ENCODE measurements at regions not wholly inside any gene's neighbourhood (a gene's known extent, or its start where the extent isn't known, plus 50 kb on each side); places are given as distances from the start of the nearest gene placed in this dataset.

DNA sequence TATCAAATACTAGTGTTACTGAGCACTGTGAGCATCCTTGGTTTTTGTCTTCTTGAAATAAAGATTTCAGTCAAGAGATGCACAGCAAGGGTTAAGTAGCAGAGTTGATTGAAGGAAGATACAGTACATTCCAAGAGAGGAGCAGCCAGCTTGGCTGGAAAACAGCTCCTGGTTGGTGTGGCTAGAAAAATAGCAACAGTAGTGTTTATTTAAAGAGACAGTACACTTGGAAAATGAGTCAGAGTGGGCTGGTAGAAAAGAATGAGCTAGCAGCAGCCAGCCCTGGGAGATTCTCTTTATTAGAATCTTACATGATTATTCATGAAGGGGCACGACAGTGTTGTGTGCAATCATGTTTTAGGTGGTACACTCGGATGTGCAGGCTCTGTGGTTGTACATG is 1016.4 kb upstream of the SORCS1 start:
- no peak for TF ChIP-seq RAD21 (IDR thresholded peaks at IDR 0.05; ENCODE audit: low read length)
- no peak for TF ChIP-seq RFX5 (IDR thresholded peaks at IDR 0.05; ENCODE audit: low read depth, low read length)
- no peak for TF ChIP-seq SMC3 (IDR thresholded peaks at IDR 0.05; ENCODE audit: low read depth, low read length)
- TF ChIP-seq POLR2A (IDR thresholded peaks at IDR 0.05; ENCODE audit: low read depth, low read length): no peak
- in situ Hi-C loops (cut with MboI; ENCODE audit: low sequenced_read_pairs) (no loop called here), intact Hi-C loops (cut with micrococcal nuclease) (no loop called here), dilution Hi-C loops (cut with HindIII; ENCODE audit: low sequenced_read_pairs, unreplicated experiment) (no loop called here)
- Histone ChIP-seq H3K27me3 (ENCODE audit: control insufficient read depth, insufficient read depth, low read length) (no peaks in the 10 kb centered on the region), H2BK5ac (ENCODE audit: low read depth, low read length, poor library complexity, severe bottlenecking) (no peak overlapping the region), H3K9me3 (ENCODE audit: control insufficient read depth, insufficient read depth, low read length) (peaks cover 6% of the 10 kb centered on the region; the same call in 1 of the 2 replicates), H3K4me2 (ENCODE audit: low read depth, low read length) (no peak overlapping the region), H3K4me3 (ENCODE audit: insufficient read depth, low read depth, low read length) (no peak overlapping the region), H2AK9ac (replicated peaks; ENCODE audit: low read depth, low read length, poor library complexity) (no peak overlapping the region), H3K9me1 (ENCODE audit: insufficient read depth, low read length) (no peaks in the 10 kb centered on the region), H4K20me1 (ENCODE audit: insufficient read depth, low read length) (no peaks in the 10 kb centered on the region), H3K23ac (ENCODE audit: low read depth, low read length) (no peak overlapping the region), H3K18ac (ENCODE audit: low read depth, low read length) (no peak overlapping the region), H2BK15ac (ENCODE audit: low read depth, low read length) (no peak overlapping the region), H2BK120ac (ENCODE audit: low read depth, low read length) (no peak overlapping the region), H4K91ac (ENCODE audit: insufficient read depth, low read depth, low read length) (no peak overlapping the region), H3K4ac (ENCODE audit: low read depth, low read length) (no peak overlapping the region), H3K27ac (ENCODE audit: insufficient read depth, low read length) (no peak overlapping the region), H3K14ac (replicated peaks; ENCODE audit: low read depth, low read length) (no peak overlapping the region), H3K56ac (ENCODE audit: extremely low read depth, insufficient read depth, low read length) (no peak overlapping the region), H3K36me3 (ENCODE audit: control insufficient read depth, insufficient read depth, low read length) (no peaks in the 10 kb centered on the region), H3K79me1 (ENCODE audit: low read depth in 1 of 2, low read length in 2 of 2) (no peaks in the 10 kb centered on the region), H2BK20ac (ENCODE audit: low read depth, low read length) (no peak overlapping the region), H3K4me1 (ENCODE audit: control insufficient read depth, insufficient read depth, low read length) (no peaks in the 10 kb centered on the region), H4K5ac (ENCODE audit: low read depth, low read length) (no peak overlapping the region), H4K8ac (ENCODE audit: low read depth in 2 of 2, low read length in 2 of 2) (no peak overlapping the region), H3K9ac (ENCODE audit: low read depth, low read length) (no peak overlapping the region), H2AFZ (replicated peaks; ENCODE audit: low read length, poor library complexity) (no peak overlapping the region), H2AK5ac (ENCODE audit: low read depth, low read length) (no peak overlapping the region)
- ATAC-seq (ENCODE audit: low read depth) (no peak), DNase-seq (no peak)
- POLR2A ChIA-PET (ENCODE audit: unreplicated experiment): no interaction called here
- CTCF ChIA-PET: no interaction called here
- no TSS peak for BruUV-seq (replicated peaks)
- WGBS, 2 experiments (ENCODE audit: extremely low coverage in 2 of 2, insufficient read length in 1 of 2): no CpG with 5 or more reads among the region's 2 CpGs

All from IMR-90 (cell line).